Suprapubic skin (tissue), 3 donors: ENCODE measurements at regions not wholly inside any gene's neighbourhood (a gene's known extent, or its start where the extent isn't known, plus 50 kb on each side); places are given as distances from the start of the nearest gene placed in this dataset.
"Not testable (repeated sequence)": the region's sequence is repeated elsewhere in the genome, so short reads cannot be mapped to it uniquely, and the experiment has no call there.

Source experiments
- CTCF ChIP-seq, 2 donors: fragments of 200-600 bp in 1 of 2; fragments of 450-650 bp in 1 of 2; sonication (generic) in 1 of 2; IDR thresholded peaks; one replicate each; pipeline ENCODE4 v1.5.1; 2016 to 2019; ENCODE audit warnings: antibody characterized with exemption in 2 of 2, mild to moderate bottlenecking in 1 of 2, moderate library complexity in 1 of 2
- POLR2AphosphoS5 ChIP-seq, 3 donors: sonication (generic); formaldehyde crosslinking; IDR thresholded peaks; one replicate each; pipeline ENCODE4 v1.6.1; 2017; ENCODE audit warnings: antibody characterized with exemption in 3 of 3

- not testable (repeated sequence) for TF ChIP-seq CTCF, POLR2AphosphoS5 (IDR thresholded peaks at IDR 0.05)
These were observed 2115.1 kb upstream of the TPTE start for GRCh38 chr21:8406331-8406730.
